DOHH2 (cell line): ENCODE measurements at regions not wholly inside any gene's neighbourhood (a gene's known extent, or its start where the extent isn't known, plus 50 kb on each side); places are given as distances from the start of the nearest gene placed in this dataset.

Experiments
- H3F3A ChIP-seq: fragments of 200-600 bp; sonication (generic), shearing (Covaris generic); 2 replicates; pipeline ENCODE4 v1.6.0; 2016; ENCODE audit warnings: antibody characterized with exemption, mild to moderate bottlenecking; ENCODE audit not compliant: control insufficient read depth, insufficient read depth
- H3K27ac ChIP-seq: fragments of 200-600 bp; sonication (generic); 2 replicates; pipeline ENCODE4 v1.5.1; 2014; ENCODE audit warnings: low read depth, mild to moderate bottlenecking, low read length, moderate library complexity
- H3K27me3 ChIP-seq: fragments of 200-600 bp; sonication (generic); 2 replicates; pipeline ENCODE4 v1.6.1; 2014; ENCODE audit warnings: mild to moderate bottlenecking, low read length, mixed read lengths; ENCODE audit not compliant: control insufficient read depth
- H3K36me3 ChIP-seq: fragments of 200-600 bp; sonication (generic); 2 replicates; pipeline ENCODE4 v1.6.1; 2014; ENCODE audit warnings: mild to moderate bottlenecking, low read length, moderate library complexity, mixed read lengths; ENCODE audit not compliant: control insufficient read depth
- H3K4me1 ChIP-seq: fragments of 200-600 bp; sonication (generic); 2 replicates; pipeline ENCODE4 v1.6.1; 2014; ENCODE audit warnings: mild to moderate bottlenecking, low read length, mixed read lengths; ENCODE audit not compliant: control insufficient read depth
- H3K4me2 ChIP-seq: fragments of 200-600 bp; sonication (generic); 2 replicates; pipeline ENCODE4 v1.6.0; 2014; ENCODE audit warnings: mild to moderate bottlenecking, low read length, moderate library complexity
- H3K4me3 ChIP-seq: fragments of 200-600 bp; sonication (generic); 2 replicates; pipeline ENCODE4 v1.5.1; 2014; ENCODE audit warnings: mild to moderate bottlenecking, low read length, mixed read lengths
- H3K79me2 ChIP-seq: fragments of 200-600 bp; sonication (generic); 2 replicates; pipeline ENCODE4 v1.6.1; 2014; ENCODE audit warnings: mild to moderate bottlenecking, low read length, mixed read lengths; ENCODE audit not compliant: control insufficient read depth
- H3K9me2 ChIP-seq: fragments of 200-600 bp; sonication (generic); replicated peaks from 2 replicates; pipeline ENCODE4 v1.6.1; 2014; ENCODE audit warnings: mild to moderate bottlenecking, low read length, mixed read lengths; ENCODE audit not compliant: control insufficient read depth
- H3K9me3 ChIP-seq: fragments of 200-600 bp; sonication (generic); 2 replicates; pipeline ENCODE4 v1.6.1; 2014; ENCODE audit warnings: antibody characterized with exemption, low read length, mixed read lengths; ENCODE audit not compliant: control insufficient read depth, insufficient read depth
- H4K20me1 ChIP-seq: fragments of 200-600 bp; sonication (generic); 2 replicates; pipeline ENCODE4 v1.6.0; 2014; ENCODE audit warnings: low read depth, mild to moderate bottlenecking, antibody characterized with exemption, low read length, moderate library complexity; ENCODE audit not compliant: control insufficient read depth, insufficient read depth
- EZH2phosphoT487 ChIP-seq: fragments of 200-600 bp; sonication (generic); IDR thresholded peaks from 2 replicates; pipeline ENCODE4 v1.6.1; 2017; ENCODE audit warnings: borderline replicate concordance, mild to moderate bottlenecking, antibody characterized with exemption, low read length, moderate library complexity, mixed read lengths
- TF ChIP-seq, protein P1 (sequence below): fragments of 200-600 bp; sonication (generic); IDR thresholded peaks from one replicate; pipeline ENCODE4 v1.5.1; 2014; ENCODE audit warnings: antibody characterized with exemption, mild to moderate bottlenecking, low read depth, low read length; ENCODE audit not compliant: poor library complexity, severe bottlenecking

DNA sequence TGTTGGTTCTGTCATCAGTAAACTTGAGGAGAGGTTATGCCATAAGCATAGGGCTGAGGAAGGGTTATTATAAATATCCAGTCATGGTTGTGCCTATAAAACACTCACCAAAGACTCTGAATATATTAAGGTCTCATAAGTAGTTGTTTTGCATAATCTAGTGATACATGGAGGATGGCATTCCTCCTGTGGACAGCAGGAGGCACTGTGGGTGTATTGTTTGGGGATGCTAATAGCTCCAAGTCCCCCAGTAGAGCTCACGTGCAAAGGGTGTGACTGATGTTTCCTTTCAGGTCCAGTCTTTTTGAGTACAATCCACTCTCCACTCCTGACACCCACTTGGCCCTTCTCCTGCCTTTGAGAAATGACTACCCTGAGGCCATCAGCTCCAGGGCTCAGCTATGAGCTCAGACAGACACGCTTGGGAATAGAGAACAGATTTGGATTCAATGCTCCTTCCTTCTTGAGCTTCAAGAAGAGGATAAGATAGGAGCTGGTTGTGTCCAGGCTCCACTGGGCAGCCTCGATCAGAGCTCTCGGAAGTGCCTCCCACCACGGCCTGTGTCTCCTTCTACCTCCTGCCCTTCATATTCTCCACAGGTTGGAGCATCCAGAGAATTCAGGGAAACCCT is 85.2 kb upstream of the IGLL5 start:
- no peak overlapping the region for H3K4me3 ChIP-seq
- no peak overlapping the region for H3K4me2 ChIP-seq
- no peaks in the 10 kb centered on the region for H3K36me3 ChIP-seq
- H3F3A ChIP-seq = no peaks in the 10 kb centered on the region
- no peaks in the 10 kb centered on the region for H4K20me1 ChIP-seq
- no peak for TF ChIP-seq EZH2phosphoT487
- TF ChIP-seq, protein P1, sequence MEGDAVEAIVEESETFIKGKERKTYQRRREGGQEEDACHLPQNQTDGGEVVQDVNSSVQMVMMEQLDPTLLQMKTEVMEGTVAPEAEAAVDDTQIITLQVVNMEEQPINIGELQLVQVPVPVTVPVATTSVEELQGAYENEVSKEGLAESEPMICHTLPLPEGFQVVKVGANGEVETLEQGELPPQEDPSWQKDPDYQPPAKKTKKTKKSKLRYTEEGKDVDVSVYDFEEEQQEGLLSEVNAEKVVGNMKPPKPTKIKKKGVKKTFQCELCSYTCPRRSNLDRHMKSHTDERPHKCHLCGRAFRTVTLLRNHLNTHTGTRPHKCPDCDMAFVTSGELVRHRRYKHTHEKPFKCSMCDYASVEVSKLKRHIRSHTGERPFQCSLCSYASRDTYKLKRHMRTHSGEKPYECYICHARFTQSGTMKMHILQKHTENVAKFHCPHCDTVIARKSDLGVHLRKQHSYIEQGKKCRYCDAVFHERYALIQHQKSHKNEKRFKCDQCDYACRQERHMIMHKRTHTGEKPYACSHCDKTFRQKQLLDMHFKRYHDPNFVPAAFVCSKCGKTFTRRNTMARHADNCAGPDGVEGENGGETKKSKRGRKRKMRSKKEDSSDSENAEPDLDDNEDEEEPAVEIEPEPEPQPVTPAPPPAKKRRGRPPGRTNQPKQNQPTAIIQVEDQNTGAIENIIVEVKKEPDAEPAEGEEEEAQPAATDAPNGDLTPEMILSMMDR = no peak
- no peaks in the 10 kb centered on the region for H3K9me2 ChIP-seq
- H3K4me1 ChIP-seq = no peaks in the 10 kb centered on the region
- H3K79me2 ChIP-seq = no peaks in the 10 kb centered on the region
- H3K9me3 ChIP-seq = no peaks in the 10 kb centered on the region
- no peak overlapping the region for H3K27ac ChIP-seq
- no peaks in the 10 kb centered on the region for H3K27me3 ChIP-seq

DNA sequence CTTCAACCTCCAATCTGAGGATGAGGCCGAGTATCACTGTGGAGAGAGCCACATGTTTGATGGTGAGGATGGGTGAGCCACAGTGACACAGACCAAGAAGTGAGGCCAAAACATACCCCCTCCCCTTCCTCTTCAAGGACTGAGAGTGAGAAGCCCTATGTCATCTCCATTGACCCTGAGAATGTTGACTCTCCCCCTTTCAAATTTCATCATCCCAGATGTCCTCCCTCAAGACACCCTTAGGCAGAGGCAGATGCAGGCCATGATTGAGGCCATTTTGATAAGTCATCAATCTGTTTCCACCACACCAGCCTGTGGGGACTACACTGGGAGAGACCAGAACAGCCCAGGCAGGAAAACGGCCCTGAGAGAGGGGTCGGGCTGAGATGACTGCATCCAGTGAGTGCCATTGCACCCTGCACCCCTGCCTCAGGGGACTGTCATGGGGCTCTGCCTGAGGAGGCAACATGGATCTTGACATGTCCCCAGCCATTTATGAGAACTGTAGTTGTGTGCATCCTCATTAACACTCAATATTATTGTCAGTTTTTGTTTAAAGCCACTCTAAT is 84.2 kb upstream of the IGLL5 start:
- no peak overlapping the region for H3K4me2 ChIP-seq
- no peak overlapping the region for H3K4me3 ChIP-seq
- no peaks in the 10 kb centered on the region for H3K36me3 ChIP-seq
- H4K20me1 ChIP-seq = no peaks in the 10 kb centered on the region
- no peaks in the 10 kb centered on the region for H3F3A ChIP-seq
- TF ChIP-seq EZH2phosphoT487 = no peak
- TF ChIP-seq, protein P1 = no peak
- no peaks in the 10 kb centered on the region for H3K9me3 ChIP-seq
- no peaks in the 10 kb centered on the region for H3K4me1 ChIP-seq
- H3K27ac ChIP-seq = no peak overlapping the region
- H3K27me3 ChIP-seq = no peaks in the 10 kb centered on the region
- H3K79me2 ChIP-seq = no peaks in the 10 kb centered on the region
- H3K9me2 ChIP-seq = no peaks in the 10 kb centered on the region

DNA sequence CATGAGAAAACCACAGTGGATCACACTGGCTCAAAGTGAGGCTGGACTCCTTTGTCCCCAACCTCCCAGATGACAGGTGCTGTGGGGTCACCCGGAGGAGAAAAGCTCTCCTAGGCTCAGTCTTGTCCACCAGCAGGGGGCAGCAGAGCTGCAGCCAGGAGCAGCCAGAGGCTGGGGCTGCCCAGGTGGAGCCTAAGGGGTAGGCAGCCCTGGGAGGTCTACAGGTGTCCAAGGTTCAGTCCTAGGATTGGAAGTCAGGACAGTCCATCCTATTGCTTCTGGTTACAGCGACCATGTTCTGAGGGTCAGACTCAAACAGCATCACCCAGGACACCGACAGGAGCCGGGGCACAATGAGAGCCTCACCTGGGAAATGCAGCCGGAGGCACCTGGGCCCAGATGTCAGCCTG is 77.6 kb upstream of the IGLL5 start:
- Histone ChIP-seq H3K4me3 (no peak overlapping the region), H3K9me3 (no peaks in the 10 kb centered on the region), H3K27ac (no peak overlapping the region), H3K36me3 (no peaks in the 10 kb centered on the region), H3K27me3 (no peaks in the 10 kb centered on the region), H3K79me2 (no peaks in the 10 kb centered on the region), H3K9me2 (no peaks in the 10 kb centered on the region), H3K4me1 (no peaks in the 10 kb centered on the region), H3F3A (no peaks in the 10 kb centered on the region), H3K4me2 (no peak overlapping the region), H4K20me1 (no peaks in the 10 kb centered on the region)
- no peak for TF ChIP-seq EZH2phosphoT487
- TF ChIP-seq, protein P1 = no peak
